HPDE6-E6E7 (cell line): ENCODE measurements at regions not wholly inside any gene's neighbourhood (a gene's known extent, or its start where the extent isn't known, plus 50 kb on each side); places are given as distances from the start of the nearest gene placed in this dataset.

Source experiments
- DNase-seq: peaks from one replicate; pipeline ENCODE4 v3.0.0; 2011; ENCODE audit warnings: missing footprints; ENCODE audit errors: extremely low spot score

GRCh38 chr3:24929521-24929920, 434.9 kb upstream of the THRB start:
- no peak for DNase-seq

DNA sequence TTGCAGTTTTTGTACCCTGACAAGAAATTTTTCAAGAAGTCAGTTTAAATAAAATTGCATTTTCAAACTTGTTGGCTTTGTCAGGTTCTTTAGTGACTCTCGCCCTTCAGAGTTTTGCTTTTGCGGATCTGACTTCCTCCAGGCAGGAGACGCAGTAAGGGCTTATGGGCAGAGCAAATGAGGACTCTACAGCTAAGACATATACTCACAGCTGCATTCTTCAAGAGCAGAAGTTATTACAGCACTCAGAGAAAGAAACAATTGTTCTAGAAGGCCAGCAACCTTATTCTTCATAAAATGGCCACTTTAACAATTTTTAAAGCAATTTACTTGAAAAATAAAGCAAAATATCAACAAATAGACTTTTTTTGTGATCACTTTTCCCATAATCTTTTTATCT, 438.8 kb upstream of the THRB start:
- no peak for DNase-seq

GRCh38 chr3:24936574-24936973, 441.9 kb upstream of the THRB start:
- DNase-seq = no peak

- no peak for DNase-seq
These were observed 442.6 kb upstream of the THRB start for GRCh38 chr3:24937228-24937627.

DNA sequence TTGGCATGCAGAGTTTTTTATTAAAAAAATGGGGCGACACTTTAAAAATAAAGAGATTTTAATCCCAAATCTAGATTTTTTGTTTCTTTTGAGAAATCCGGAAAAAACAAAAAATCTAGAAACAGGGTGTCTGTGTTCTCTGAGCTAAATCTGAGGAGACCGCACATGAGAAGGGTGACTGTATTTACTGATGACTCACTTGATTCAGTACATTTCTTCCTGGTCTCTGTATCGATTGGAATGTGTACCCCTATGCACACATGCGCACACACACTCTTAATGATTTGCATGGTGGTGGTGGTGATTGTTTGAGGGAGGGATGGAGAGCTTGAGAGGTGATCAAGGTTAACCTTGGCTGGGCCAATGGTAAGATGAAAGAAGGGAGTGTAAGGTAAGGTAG, 443.1 kb upstream of the THRB start:
- DNase-seq = no peak

- DNase-seq = no peak
These were observed 449.3 kb upstream of the THRB start for GRCh38 chr3:24943961-24944360.

DNA sequence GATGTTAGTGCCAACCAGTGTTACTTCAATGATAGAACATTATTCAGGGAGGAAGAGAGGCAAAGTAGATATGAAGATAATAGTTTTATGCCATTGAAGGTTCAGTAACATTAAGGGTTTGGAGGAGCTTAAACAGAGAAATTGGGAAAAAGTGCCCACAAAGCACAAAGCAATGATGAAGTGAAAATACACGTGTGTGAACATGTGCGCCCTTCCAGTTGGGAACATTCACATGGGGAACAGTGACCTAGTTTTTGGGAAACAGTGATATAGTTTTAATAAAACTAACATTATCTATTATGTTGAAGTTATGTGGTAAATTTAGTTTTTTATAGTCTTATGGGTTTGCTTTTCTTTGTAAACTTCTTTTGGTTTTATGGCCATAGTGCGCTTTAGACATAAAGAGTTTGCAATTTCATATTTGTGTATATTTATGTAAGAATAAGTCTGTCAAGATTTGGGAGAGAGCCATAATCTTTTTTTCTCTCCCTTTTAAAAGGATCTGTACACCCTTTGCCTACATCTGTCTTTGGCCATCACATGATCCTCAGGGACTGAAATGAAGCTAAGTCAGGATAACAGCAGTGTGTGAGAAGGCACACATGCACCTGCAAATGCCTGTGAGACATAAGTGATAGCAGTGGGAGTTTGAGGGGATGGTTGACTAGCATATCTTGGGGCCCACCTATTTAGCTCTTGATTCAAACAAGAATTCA, 450.3 kb upstream of the THRB start:
- DNase-seq = no peak

- DNase-seq = no peak
These were observed 450.9 kb upstream of the THRB start for GRCh38 chr3:24945563-24945962.

DNA sequence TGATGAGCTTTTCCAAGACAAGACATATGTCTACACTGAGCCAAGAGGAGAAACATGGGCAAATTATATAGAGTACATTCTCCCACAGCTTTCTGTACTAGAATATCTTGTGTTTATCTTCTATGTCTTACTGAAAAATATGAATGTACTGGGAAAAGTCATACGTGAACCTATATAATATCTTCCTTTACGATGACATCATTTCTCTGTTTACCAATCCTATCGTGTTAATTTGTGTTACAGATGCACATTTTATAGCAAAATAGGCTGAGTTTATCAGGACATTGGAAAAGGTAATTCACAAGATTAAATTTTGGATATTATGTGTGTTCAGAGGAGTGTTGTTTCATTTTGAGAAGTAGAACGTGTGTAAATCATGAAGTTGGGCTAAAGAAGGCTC, 452.5 kb upstream of the THRB start:
- DNase-seq = no peak

- no peak for DNase-seq
These were observed 456.5 kb upstream of the THRB start for GRCh38 chr3:24951180-24951579.

DNA sequence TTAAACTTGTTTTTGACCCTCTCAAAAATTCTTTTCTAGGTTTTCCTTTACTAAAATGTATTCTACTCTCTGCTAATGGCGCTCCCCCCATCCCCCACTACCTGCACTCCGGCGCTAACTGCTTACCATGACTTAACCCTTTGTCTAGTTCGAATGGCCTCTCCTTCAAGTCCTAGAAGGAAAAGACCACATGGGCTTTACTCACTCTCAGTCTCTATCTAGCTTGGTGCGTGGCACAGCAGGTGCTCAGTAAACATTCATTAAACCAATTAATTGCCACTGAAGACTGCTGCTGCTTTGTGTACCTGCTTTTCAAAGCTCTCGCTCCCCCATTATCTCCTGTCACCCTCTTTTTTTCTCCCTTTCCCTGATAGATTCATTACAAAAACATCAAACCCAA, 457.7 kb upstream of the THRB start:
- DNase-seq = no peak

DNA sequence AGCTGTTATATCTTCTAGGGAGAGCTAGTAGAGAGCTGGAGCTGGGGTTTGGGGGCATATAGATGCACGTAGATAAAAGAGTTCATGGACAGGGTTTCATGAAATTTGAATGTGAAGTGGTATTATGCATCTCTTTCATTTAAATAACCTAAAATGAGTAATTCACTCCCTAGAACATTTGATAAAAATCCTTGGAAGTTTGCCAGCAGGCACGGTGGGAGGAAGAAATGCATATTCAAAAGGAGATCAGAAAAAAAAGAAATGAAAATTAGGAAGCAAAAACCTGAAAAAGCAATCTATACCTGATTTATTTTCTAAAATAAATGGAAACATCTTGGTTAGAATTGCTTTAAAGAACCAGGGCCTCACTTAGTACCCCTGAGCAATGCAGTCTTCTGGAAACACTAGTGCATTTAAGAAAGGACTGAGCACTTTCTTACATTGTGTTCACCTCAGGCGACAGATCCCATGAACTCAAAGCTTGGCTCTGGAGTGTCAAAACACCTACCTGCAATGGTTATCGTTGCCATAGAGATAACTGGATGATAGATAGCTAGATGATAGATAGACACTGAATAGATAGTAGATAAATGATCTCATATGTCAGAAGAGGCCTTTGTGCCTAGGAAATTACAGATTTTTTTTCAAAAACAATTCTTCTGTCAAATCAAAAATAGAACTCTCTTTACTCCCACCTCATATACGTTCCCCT, 458.6 kb upstream of the THRB start:
- no peak for DNase-seq

- no peak for DNase-seq
These were observed 462.0 kb upstream of the THRB start for GRCh38 chr3:24956613-24957012.

DNA sequence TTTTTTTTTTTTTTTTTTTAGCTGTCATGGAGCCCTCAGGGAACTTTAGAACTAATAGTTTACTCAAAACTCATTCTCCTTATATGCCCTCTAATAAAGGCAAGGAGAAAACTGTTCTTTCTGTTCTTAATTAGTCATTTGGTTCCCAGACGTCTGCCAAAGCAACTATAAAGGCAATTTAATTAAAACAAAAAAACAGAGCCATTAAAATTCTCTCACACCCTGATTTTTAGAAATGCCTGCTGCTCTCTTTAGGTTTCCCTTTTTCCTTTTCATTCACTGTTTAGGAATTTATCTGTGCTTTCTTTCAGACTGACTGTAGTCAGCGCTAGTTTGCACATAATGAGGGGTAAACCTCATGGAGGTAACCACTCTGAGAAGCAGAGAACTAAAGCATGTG, 463.6 kb upstream of the THRB start:
- no peak for DNase-seq

DNA sequence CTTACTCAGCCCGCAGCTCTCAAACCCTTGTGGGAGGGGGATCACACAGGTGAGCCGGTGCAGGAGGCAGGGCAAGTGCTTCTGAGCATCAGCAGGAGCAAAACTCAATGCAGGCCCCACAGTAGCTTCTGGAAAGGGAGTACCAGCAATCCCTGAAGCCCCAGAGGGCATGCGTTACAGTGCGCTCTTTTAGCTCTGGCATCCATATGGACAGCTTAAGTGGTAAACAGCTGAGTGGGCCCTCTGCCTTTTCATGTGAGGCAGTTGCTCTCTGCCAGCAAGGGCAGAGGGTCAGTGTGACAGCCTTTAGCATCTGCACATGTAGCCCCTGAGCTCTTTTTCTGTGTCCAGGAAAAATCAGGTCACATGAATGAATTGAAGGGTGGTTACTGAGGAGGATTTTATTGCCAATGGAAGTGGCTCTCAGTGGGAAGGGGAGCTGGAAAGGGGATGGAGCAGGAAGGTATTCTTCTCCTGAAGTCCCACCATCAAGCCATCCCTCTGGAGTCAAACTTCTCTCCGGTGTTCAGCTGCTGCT, 464.3 kb upstream of the THRB start:
- DNase-seq = no peak

- DNase-seq = no peak
These were observed 464.1 kb upstream of the RARB start for GRCh38 chr3:24963762-24964625.

DNA sequence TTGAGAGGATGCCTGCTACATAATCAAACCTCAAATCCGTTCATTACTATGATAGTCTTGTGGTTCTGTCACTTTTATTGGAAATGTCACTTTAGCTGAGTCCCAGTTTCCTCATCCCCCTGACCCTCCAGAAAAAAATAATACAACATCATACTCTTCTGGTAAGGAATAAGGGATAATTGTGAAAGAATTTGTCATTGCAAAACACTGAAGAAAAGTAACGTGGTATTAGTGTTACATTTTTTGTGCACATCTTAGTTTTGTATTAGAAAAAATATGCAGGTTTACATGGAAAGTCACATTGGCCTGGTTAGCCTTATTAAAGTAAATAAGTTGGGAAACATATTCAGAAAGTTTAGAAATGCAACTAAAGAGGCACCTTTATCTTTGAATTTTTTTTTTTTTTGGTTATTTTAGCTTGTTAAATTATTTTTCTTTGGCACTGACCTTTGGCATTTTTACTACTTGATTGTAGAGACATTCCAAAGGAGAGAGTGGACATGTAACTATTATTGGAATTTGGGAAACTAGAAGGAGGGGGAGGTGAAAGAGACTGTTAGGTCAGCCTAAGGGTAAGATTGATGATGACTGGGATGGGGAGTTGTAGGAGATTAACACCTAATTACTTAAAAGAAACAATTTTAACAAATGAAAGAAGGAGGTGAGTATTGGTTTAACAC, 462.2 kb upstream of the RARB start:
- no peak for DNase-seq

- no peak for DNase-seq
These were observed 460.0 kb upstream of the RARB start for GRCh38 chr3:24968036-24968435.

GRCh38 chr3:24972491-24972890, 455.6 kb upstream of the RARB start:
- no peak for DNase-seq

DNA sequence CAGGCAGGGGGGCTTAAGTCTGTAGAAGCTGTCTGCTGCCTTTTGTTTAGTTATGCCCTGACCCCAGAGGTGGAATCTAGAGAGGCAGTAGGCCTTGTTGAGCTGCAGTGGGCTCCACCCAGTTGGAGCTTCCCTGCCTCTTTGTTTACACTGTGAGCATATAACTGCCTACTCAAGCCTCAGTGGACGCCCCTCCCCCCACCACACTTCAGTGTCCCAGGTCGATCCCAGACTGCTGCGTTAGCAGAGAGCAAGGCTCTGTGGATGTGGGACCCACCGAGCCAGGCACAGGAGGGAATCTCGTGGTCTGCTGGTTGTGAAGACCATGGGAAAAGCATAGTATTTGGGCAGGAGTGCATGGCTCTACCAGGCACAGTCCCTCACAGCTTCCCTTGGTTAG, 446.8 kb upstream of the RARB start:
- no peak for DNase-seq

DNA sequence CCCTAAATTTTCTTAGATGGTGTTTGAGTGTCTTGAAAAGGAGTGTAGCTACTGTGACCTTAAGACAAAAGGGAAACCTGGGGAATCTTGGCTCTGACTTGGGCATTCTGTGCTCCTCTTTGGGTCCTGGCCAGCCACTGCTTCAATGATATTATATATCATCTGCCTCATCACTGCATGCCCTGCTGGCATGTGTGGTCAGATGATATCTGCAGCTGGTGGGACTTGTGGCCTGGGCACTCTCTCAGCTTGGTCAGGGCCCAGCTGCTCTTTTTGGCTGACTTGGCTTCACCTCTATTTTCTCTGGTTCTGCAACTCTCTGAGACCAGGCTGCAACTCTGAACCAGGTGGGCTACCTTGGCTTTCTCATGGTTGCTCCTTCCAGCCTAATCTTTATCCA, 446.1 kb upstream of the RARB start:
- no peak for DNase-seq

- no peak for DNase-seq
These were observed 442.4 kb upstream of the RARB start for GRCh38 chr3:24985668-24986067.
